Transverse colon (tissue), 4 donors: ENCODE measurements at regions not wholly inside any gene's neighbourhood (a gene's known extent, or its start where the extent isn't known, plus 50 kb on each side); places are given as distances from the start of the nearest gene placed in this dataset.

Experiments
- DNase-seq: peaks from one replicate; pipeline ENCODE4 v3.0.0-alpha.2; 2019
- H3K27ac ChIP-seq, 4 donors: fragments of 200-600 bp; sonication (generic); 2 replicates each; pipeline ENCODE4 v1.5.1; 2016 to 2018; ENCODE audit warnings: inconsistent platforms in 4 of 4
- H3K27me3 ChIP-seq: fragments of 200-600 bp; sonication (generic); 2 replicates; pipeline ENCODE4 v1.5.1; 2017; ENCODE audit warnings: inconsistent platforms
- H3K36me3 ChIP-seq, 4 donors: fragments of 200-600 bp; sonication (generic); 2 replicates each; pipeline ENCODE4 v1.5.1; 2017 to 2019; ENCODE audit warnings: inconsistent platforms in 4 of 4
- H3K4me1 ChIP-seq, 4 donors: fragments of 200-600 bp; sonication (generic); 2 replicates each; pipeline ENCODE4 v1.5.1; 2017 to 2020; ENCODE audit warnings: inconsistent platforms in 4 of 4
- H3K4me3 ChIP-seq, 4 donors: fragments of 200-600 bp; sonication (generic); 1 replicate in 1 of 4; 2 replicates in 3 of 4; pipeline versions ENCODE4 v1.5.1 to v1.6.1; 2017 to 2019; ENCODE audit warnings: inconsistent platforms in 4 of 4
- H3K9me3 ChIP-seq, 2 donors: fragments of 200-600 bp; sonication (generic); 2 replicates each; pipeline ENCODE4 v1.5.1; 2017 to 2019; ENCODE audit warnings: inconsistent platforms in 2 of 2
- EP300 ChIP-seq: sonication (generic); formaldehyde crosslinking; IDR thresholded peaks from one replicate; pipeline ENCODE4 v1.6.1; 2017; ENCODE audit warnings: antibody characterized with exemption, low read depth
- POLR2A ChIP-seq: fragments of 450-650 bp; IDR thresholded peaks from one replicate; pipeline ENCODE4 v1.6.1; 2016; ENCODE audit warnings: antibody characterized with exemption, mild to moderate bottlenecking, moderate library complexity
- POLR2AphosphoS5 ChIP-seq, 3 donors: sonication (generic); formaldehyde crosslinking; IDR thresholded peaks; one replicate each; pipeline ENCODE4 v1.6.1; 2016; ENCODE audit warnings: antibody characterized with exemption in 3 of 3
- WGBS, 2 donors: methylation state at CpG; one replicate each; pipeline ENCODE4 v1.1.5; 2018; ENCODE audit warnings: low coverage in 1 of 2; 5-methylcytosine and 5-hydroxymethylcytosine counted together
- in situ Hi-C, 4 donors: fragments of 200-750 bp; cut with MboI; loops; one replicate each; pipeline versions ENCODE4 v1.15.0 to v1.15.1; 2017; ENCODE audit warnings: low sequenced_read_pairs in 3 of 4, low pct_ligation_motif_present in 1 of 4, low pct_unique_long_range_greater_than_20kb in 1 of 4
- intact Hi-C: fragments of 100-400 bp; cut with DNase I; formaldehyde crosslinking; loops from one replicate; pipeline ENCODE4 v1.15.1; 2023; ENCODE audit warnings: low total_unique reads
- TF ChIP-seq, protein P1 (sequence below), 5 experiments: fragments of 200-600 bp in 3 of 5; fragments of 450-650 bp in 2 of 5; sonication (generic) in 3 of 5; IDR thresholded peaks; 1 replicate in 2 of 5; 2 replicates in 3 of 5; pipeline ENCODE4 v1.5.1; 2016 to 2017; ENCODE audit warnings: antibody characterized with exemption in 5 of 5, inconsistent platforms in 3 of 5, mild to moderate bottlenecking in 2 of 5, moderate library complexity in 1 of 5

DNA sequence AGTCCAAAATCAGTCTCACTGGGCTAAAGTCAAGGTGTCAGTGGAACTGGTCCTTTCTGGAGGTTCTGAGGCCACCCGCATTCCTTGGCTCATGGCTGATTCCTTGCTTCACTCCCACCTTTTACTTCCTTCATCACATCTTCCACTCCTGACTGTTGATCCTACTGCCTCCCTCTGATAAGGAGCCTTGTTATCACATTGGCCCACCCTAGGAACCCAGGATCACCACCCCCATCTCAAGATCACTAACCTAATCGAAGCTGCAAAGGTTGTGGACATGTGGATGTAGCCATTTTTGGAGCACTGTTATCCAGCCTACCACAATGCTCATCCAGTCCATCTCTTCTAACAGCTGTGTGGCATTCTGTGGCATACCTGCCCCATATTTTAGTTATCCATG lies 87.2 kb downstream of the TNFAIP3 start:
- TF ChIP-seq EP300 (no peak), POLR2A (no peak), POLR2AphosphoS5 (IDR thresholded peaks at IDR 0.05) (no peak)
- TF ChIP-seq, protein P1, sequence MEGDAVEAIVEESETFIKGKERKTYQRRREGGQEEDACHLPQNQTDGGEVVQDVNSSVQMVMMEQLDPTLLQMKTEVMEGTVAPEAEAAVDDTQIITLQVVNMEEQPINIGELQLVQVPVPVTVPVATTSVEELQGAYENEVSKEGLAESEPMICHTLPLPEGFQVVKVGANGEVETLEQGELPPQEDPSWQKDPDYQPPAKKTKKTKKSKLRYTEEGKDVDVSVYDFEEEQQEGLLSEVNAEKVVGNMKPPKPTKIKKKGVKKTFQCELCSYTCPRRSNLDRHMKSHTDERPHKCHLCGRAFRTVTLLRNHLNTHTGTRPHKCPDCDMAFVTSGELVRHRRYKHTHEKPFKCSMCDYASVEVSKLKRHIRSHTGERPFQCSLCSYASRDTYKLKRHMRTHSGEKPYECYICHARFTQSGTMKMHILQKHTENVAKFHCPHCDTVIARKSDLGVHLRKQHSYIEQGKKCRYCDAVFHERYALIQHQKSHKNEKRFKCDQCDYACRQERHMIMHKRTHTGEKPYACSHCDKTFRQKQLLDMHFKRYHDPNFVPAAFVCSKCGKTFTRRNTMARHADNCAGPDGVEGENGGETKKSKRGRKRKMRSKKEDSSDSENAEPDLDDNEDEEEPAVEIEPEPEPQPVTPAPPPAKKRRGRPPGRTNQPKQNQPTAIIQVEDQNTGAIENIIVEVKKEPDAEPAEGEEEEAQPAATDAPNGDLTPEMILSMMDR (IDR thresholded peaks at IDR 0.05) = no peak
- Histone ChIP-seq H3K4me1 (peaks cover 0 to 5% (median 0%) of the 10 kb centered on the region in 4 donors), H3K9me3 (no peaks in the 10 kb centered on the region), H3K27ac (no peak overlapping the region), H3K27me3 (no peaks in the 10 kb centered on the region), H3K36me3 (no peaks in the 10 kb centered on the region), H3K4me3 (no peak overlapping the region)
- 100% methylated on average over 1 to 2 of the region's 2 CpGs for WGBS, 2 donors
- in situ Hi-C loops (no loop called here), intact Hi-C loops (no loop called here)
- no peak for DNase-seq

DNA sequence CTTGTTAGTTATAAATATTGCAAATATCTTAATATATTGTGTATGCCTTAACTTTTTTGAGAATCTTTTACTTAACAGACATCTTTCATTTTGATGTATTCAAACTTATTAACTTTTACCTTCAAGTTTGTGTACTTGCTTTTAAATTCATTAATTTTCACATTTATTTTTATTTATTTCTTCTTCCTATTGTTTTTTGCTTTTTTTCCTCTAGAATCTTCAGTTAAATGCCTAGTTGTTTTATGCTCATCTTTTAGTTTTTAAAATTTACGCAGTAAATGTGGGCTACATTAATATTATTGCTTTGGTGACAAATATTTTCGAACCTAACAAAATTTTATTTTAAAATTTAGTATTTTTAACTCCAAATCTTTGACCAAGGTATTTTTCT lies 89.0 kb downstream of the TNFAIP3 start:
- WGBS, 2 donors = 67 to 93% methylated on average over 2 of the region's 2 CpGs
- TF ChIP-seq POLR2A = no peak
- TF ChIP-seq EP300 = no peak
- in situ Hi-C loops = no loop called here

DNA sequence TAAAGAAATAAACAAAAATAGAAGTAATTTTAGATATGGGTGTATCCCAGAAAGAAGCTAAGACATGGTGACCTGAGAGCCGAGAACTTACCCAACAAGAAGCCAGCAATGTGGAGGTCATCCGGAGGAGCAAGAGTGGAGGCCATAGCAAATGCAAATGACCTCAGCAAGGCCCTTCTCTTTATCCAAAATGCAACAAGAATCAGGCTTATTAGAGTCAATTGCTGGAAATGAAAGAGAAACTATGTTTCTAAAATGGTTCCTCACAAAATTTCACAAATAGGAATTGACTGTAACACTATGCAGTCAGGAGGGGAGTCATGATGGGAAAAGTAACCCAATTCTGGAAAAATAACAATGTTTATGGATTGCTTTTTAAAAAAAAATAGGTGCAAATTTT lies 90.4 kb downstream of the TNFAIP3 start:
- no peaks in the 10 kb centered on the region for H3K27me3 ChIP-seq
- in situ Hi-C loops = no loop called here
- intact Hi-C loops = no loop called here

More for the DNA sequence above, 89.0 kb downstream of the TNFAIP3 start:
- no peak for DNase-seq
- H3K4me1 ChIP-seq = no peaks in the 10 kb centered on the region
- H3K9me3 ChIP-seq = no peaks in the 10 kb centered on the region
- H3K4me3 ChIP-seq = no peak overlapping the region
- H3K36me3 ChIP-seq = no peaks in the 10 kb centered on the region
- H3K27ac ChIP-seq = no peak overlapping the region
- H3K27me3 ChIP-seq = no peaks in the 10 kb centered on the region
- intact Hi-C loops = no loop called here

DNA sequence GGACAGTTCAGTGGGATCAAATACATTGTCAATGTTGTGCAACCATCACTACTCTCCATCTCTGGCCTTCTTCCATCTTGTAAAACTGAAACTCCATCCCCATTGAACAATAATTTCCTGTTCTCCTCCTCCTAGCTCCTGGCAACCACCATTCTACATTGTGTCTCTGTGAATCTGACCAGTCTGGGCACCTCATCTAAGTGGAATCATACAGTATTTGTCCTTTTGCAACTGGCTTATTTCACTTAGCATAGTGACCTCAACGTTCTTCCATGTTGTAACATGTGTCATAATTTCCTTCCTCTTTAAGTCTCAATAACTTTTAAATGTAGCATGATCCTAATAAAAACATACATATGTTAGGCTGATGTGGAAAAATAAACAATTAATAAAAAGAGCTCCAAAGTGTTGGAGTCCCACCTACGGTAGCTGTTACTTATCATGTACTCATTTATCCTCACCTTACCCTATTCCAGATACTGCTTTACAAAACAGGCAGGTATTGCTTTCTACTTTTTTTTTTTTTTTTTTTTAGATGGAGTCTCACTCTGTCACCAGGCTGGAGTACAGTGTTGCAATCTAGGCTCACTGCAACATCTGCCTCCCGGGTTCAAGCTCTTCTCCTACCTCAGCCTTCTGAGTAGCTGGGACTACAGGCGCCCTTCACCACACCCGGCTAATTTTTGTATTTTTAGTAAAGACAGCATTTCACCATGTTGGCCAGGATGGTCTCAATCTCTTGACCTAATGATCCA lies 91.9 kb downstream of the TNFAIP3 start:
- WGBS, 2 donors = 73 to 90% methylated on average over 2 to 5 of the region's 5 CpGs
- H3K27ac ChIP-seq = no peak overlapping the region

More for the DNA sequence above, 90.4 kb downstream of the TNFAIP3 start:
- no peak overlapping the region for H3K4me3 ChIP-seq
- no peaks in the 10 kb centered on the region for H3K4me1 ChIP-seq
- TF ChIP-seq POLR2AphosphoS5 (IDR thresholded peaks at IDR 0.05) (no peak), POLR2A (no peak), EP300 (no peak)
- TF ChIP-seq, protein P1 (IDR thresholded peaks at IDR 0.05) = no peak
- no peaks in the 10 kb centered on the region for H3K9me3 ChIP-seq
- 75 to 81% methylated on average over 2 of the region's 2 CpGs for WGBS, 2 donors
- no peaks in the 10 kb centered on the region for H3K36me3 ChIP-seq
- no peak for DNase-seq
- no peak overlapping the region for H3K27ac ChIP-seq

More for the DNA sequence above, 91.9 kb downstream of the TNFAIP3 start:
- Histone ChIP-seq H3K4me1 (no peaks in the 10 kb centered on the region), H3K27me3 (no peaks in the 10 kb centered on the region), H3K4me3 (no peak overlapping the region), H3K9me3 (no peaks in the 10 kb centered on the region), H3K36me3 (no peaks in the 10 kb centered on the region)
- TF ChIP-seq POLR2AphosphoS5 (IDR thresholded peaks at IDR 0.05) = no peak
- TF ChIP-seq POLR2A = no peak
- no peak for TF ChIP-seq EP300
- TF ChIP-seq, protein P1 (IDR thresholded peaks at IDR 0.05) = no peak
- intact Hi-C loops = no loop called here
- no peak for DNase-seq
- in situ Hi-C loops = no loop called here
